HG02870 (cell line): ENCODE measurements at regions not wholly inside any gene's neighbourhood (a gene's known extent, or its start where the extent isn't known, plus 50 kb on each side); places are given as distances from the start of the nearest gene placed in this dataset.
"Not testable (repeated sequence)": the region's sequence is repeated elsewhere in the genome, so short reads cannot be mapped to it uniquely, and the experiment has no call there.

Experiments
- ATAC-seq: cut with Tn5 transposase; IDR thresholded peaks from one replicate; pipeline ENCODE4 v1.9.1; 2021; ENCODE audit warnings: mild to moderate bottlenecking, moderate library complexity; ENCODE audit not compliant: unreplicated experiment

GRCh38 chr9:67708109-67708508 lies 150.6 kb upstream of the ANKRD20A1 start:
- not testable (repeated sequence) for ATAC-seq

GRCh38 chr9:67711429-67711828 lies 147.3 kb upstream of the ANKRD20A1 start:
- not testable (repeated sequence) for ATAC-seq

- ATAC-seq, result not testable (repeated sequence)
Measured at GRCh38 chr9:67711931-67712330, 146.8 kb upstream of the ANKRD20A1 start.

GRCh38 chr9:67712956-67713355 lies 145.8 kb upstream of the ANKRD20A1 start:
- not testable (repeated sequence) for ATAC-seq

- not testable (repeated sequence) for ATAC-seq
Measured at GRCh38 chr9:67717830-67718388, 140.8 kb upstream of the ANKRD20A1 start.

GRCh38 chr9:67720491-67720890 lies 138.2 kb upstream of the ANKRD20A1 start:
- ATAC-seq, result not testable (repeated sequence)

GRCh38 chr9:67722460-67723090 lies 136.2 kb upstream of the ANKRD20A1 start:
- ATAC-seq, result peak; percentile 66

GRCh38 chr9:67723185-67723584 lies 135.5 kb upstream of the ANKRD20A1 start:
- not testable (repeated sequence) for ATAC-seq

GRCh38 chr9:67724885-67725284 lies 133.8 kb upstream of the ANKRD20A1 start:
- not testable (repeated sequence) for ATAC-seq

- ATAC-seq, result peak; percentile 61
Measured at GRCh38 chr9:67726213-67726988, 132.3 kb upstream of the ANKRD20A1 start.

GRCh38 chr9:67763133-67763532 lies 95.6 kb upstream of the ANKRD20A1 start:
- ATAC-seq, result not testable (repeated sequence)

- not testable (repeated sequence) for ATAC-seq
Measured at GRCh38 chr9:67771807-67772206, 86.9 kb upstream of the ANKRD20A1 start.

- ATAC-seq, result not testable (repeated sequence)
Measured at GRCh38 chr9:67800170-67800569, 58.6 kb upstream of the ANKRD20A1 start.
